ENCODE measurements at regions not wholly inside any gene's neighbourhood (a gene's known extent, or its start where the extent isn't known, plus 50 kb on each side); places are given as distances from the start of the nearest gene placed in this dataset.

DNA sequence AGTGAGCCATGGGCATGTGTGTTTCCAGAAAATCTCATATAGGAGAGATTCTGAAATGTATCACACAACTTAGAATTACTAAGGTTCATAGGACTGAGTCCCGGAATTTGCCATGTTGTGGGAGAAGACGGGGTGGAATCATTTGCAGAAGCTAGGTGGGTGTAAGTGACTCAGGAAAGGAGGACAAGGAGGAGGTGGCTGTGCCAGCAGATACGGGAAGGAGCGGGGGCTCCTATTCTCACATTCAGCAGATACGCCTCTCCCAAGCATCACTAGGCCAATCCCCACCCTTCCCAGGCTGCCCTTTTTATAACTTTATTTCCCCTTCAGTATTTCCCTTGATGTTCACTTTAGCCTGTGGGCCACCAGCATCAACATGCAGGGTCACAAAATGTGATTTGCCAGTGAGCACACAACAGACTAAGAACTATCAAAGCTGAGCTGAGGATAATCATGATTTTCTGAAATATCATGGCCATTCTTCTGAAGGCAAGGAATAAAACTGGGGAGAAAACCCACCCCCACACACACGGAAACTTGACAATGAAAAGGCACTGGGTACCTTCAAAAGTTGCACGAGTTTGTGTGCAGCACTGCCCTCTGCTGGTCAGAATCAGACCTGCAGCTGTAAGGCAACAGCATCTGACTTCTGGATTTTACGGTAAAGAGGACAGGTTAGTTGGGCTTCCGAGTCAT is 133.2 kb downstream of the MTX3 start:
- TF ChIP-seq, protein P1, sequence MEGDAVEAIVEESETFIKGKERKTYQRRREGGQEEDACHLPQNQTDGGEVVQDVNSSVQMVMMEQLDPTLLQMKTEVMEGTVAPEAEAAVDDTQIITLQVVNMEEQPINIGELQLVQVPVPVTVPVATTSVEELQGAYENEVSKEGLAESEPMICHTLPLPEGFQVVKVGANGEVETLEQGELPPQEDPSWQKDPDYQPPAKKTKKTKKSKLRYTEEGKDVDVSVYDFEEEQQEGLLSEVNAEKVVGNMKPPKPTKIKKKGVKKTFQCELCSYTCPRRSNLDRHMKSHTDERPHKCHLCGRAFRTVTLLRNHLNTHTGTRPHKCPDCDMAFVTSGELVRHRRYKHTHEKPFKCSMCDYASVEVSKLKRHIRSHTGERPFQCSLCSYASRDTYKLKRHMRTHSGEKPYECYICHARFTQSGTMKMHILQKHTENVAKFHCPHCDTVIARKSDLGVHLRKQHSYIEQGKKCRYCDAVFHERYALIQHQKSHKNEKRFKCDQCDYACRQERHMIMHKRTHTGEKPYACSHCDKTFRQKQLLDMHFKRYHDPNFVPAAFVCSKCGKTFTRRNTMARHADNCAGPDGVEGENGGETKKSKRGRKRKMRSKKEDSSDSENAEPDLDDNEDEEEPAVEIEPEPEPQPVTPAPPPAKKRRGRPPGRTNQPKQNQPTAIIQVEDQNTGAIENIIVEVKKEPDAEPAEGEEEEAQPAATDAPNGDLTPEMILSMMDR (IDR thresholded peaks at IDR 0.05) = peak; percentile 94
- TF ChIP-seq ZFX (IDR thresholded peaks at IDR 0.05; ENCODE audit: borderline replicate concordance) = no peak

All from 22Rv1 (cell line).